Lung (tissue), 11 donors: ENCODE measurements at regions not wholly inside any gene's neighbourhood (a gene's known extent, or its start where the extent isn't known, plus 50 kb on each side); places are given as distances from the start of the nearest gene placed in this dataset.

Experiments used
- ATAC-seq: fragments of 200-7000 bp; cut with Tn5 transposase; one replicate; pipeline ENCODE4 v1.9.1; 2020; ENCODE audit warnings: moderate number of reproducible peaks; ENCODE audit not compliant: insufficient read depth, low FRiP score
- DNase-seq, 3 donors: peaks; one replicate each; pipeline ENCODE4 v3.0.0-alpha.2; 2013 to 2017
- H3K27ac ChIP-seq, 2 donors: one replicate each; pipeline ENCODE4 v1.5.1; 2013; ENCODE audit warnings: mild to moderate bottlenecking in 2 of 2, moderate library complexity in 2 of 2, control low read depth in 1 of 2, inconsistent platforms in 1 of 2, low read depth in 1 of 2, low read length in 1 of 2
- H3K27me3 ChIP-seq, 3 donors: one replicate each; pipeline ENCODE4 v1.5.1; 2013; ENCODE audit warnings: low read length in 2 of 3; ENCODE audit not compliant: control insufficient read depth in 3 of 3, insufficient read depth in 3 of 3
- H3K36me3 ChIP-seq, 4 donors: one replicate each; pipeline ENCODE4 v1.5.1; 2013; ENCODE audit warnings: low read length in 4 of 4, mild to moderate bottlenecking in 1 of 4, moderate library complexity in 1 of 4; ENCODE audit not compliant: control insufficient read depth in 4 of 4, insufficient read depth in 4 of 4
- H3K4me1 ChIP-seq, 5 donors: one replicate each; pipeline ENCODE4 v1.5.1; 2013; ENCODE audit warnings: low read length in 5 of 5, mild to moderate bottlenecking in 2 of 5, moderate library complexity in 1 of 5; ENCODE audit not compliant: control insufficient read depth in 5 of 5, insufficient read depth in 5 of 5
- H3K4me3 ChIP-seq: one replicate; pipeline ENCODE4 v1.5.1; 2013; ENCODE audit warnings: mild to moderate bottlenecking, control low read depth, moderate library complexity
- H3K9ac ChIP-seq, 2 donors: one replicate each; pipeline ENCODE4 v1.5.1; 2013; ENCODE audit warnings: low read length in 2 of 2, control low read depth in 1 of 2; ENCODE audit not compliant: insufficient read depth in 1 of 2
- H3K9me3 ChIP-seq, 4 donors: one replicate each; pipeline ENCODE4 v1.5.1; 2013; ENCODE audit warnings: low read length in 3 of 4, mild to moderate bottlenecking in 1 of 4, moderate library complexity in 1 of 4; ENCODE audit not compliant: control insufficient read depth in 4 of 4, insufficient read depth in 3 of 4
- CTCF ChIP-seq: IDR thresholded peaks from 2 replicates; pipeline ENCODE4 v1.5.1; 2012; ENCODE audit warnings: mild to moderate bottlenecking; ENCODE audit errors: control extremely low read depth, extremely low read depth
- WGBS, 2 donors: extraction: QIAGEN DNeasy Blood & Tissue Kit; methylation state at CpG; one replicate each; pipeline ENCODE4 v1.1.7; 2013; 5-methylcytosine and 5-hydroxymethylcytosine counted together
- donor health status: control.
- donor health status: control.
- donor health status: Bipolar disorder and iron deficiency.
- donor health status: healthy.
- donor health status: DM: yes; HTN: yes; CAD: no.

- Histone ChIP-seq H3K9me3 (no peaks in the 10 kb centered on the region), H3K27me3 (no peaks in the 10 kb centered on the region), H3K36me3 (no peaks in the 10 kb centered on the region), H3K4me1 (peaks cover 0 to 12% (median 0%) of the 10 kb centered on the region in 5 donors), H3K27ac (no peak overlapping the region), H3K4me3 (no peak overlapping the region), H3K9ac (no peak overlapping the region)
- no peak for ATAC-seq
- 83 to 91% methylated on average over 3 of the region's 3 CpGs for WGBS, 2 donors
- no peak for TF ChIP-seq CTCF
- peak in 2 of 3 donors; percentile 17 to 40 for DNase-seq
Observed at GRCh38 chr3:148615382-148615781, 82.3 kb upstream of the AGTR1 start.

DNA sequence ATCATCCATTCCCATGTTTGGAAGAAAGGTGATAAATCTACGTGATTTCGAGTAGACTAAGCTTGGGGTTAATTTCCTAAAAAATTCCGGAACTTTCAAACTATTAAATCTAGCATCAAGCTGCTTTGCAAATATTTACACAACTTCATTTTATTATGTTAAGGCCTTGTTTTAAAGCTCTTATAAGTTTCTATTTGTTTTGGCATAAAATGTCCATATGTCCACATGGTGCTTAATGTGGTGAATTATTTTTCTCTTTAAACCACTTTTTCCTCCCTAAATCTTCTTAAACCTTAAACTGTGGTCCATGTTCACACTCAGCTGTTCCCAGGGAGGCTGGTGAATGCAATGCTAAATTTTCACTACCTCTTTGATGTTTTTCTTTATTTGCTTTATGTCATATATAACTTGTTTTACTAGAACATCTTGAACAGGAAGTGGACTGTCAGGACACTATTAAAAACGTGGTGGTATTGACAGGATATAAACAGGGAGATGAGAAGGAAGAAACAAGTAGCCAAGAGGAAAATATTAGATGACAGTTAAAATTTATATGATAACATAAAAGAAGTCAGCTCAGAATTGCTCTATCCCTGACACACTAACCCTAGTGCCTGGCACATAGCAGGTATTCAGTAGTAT, 72.5 kb upstream of the AGTR1 start:
- H3K4me3 ChIP-seq = no peak overlapping the region
- DNase-seq = no peak
- H3K36me3 ChIP-seq = no peaks in the 10 kb centered on the region
- ATAC-seq = no peak
- H3K27me3 ChIP-seq = no peaks in the 10 kb centered on the region
- WGBS, 2 donors = 50 to 65% methylated on average over 4 of the region's 4 CpGs
- no peak overlapping the region for H3K9ac ChIP-seq
- peaks cover 0 to 4% (median 0%) of the 10 kb centered on the region in 5 donors for H3K4me1 ChIP-seq
- TF ChIP-seq CTCF = no peak
- H3K27ac ChIP-seq = no peak overlapping the region
- H3K9me3 ChIP-seq = no peaks in the 10 kb centered on the region

GRCh38 chr3:148625991-148626390, 71.7 kb upstream of the AGTR1 start:
- TF ChIP-seq CTCF = no peak
- Histone ChIP-seq H3K4me3 (no peak overlapping the region), H3K27me3 (no peaks in the 10 kb centered on the region), H3K36me3 (no peaks in the 10 kb centered on the region), H3K4me1 (peaks cover 0 to 4% (median 0%) of the 10 kb centered on the region in 5 donors), H3K9ac (no peak overlapping the region), H3K9me3 (peaks cover 0 to 2% (median 0%) of the 10 kb centered on the region in 4 donors), H3K27ac (no peak overlapping the region)
- ATAC-seq (no peak), DNase-seq (no peak)
- 31 to 57% methylated on average over 2 of the region's 2 CpGs for WGBS, 2 donors

- no peak overlapping the region for H3K9ac ChIP-seq
- no peak for TF ChIP-seq CTCF
- peaks cover 0 to 2% (median 0%) of the 10 kb centered on the region in 4 donors for H3K9me3 ChIP-seq
- no peak overlapping the region for H3K4me3 ChIP-seq
- ATAC-seq (no peak), DNase-seq (no peak)
- peaks cover 0 to 4% (median 0%) of the 10 kb centered on the region in 5 donors for H3K4me1 ChIP-seq
- H3K36me3 ChIP-seq = no peaks in the 10 kb centered on the region
- H3K27me3 ChIP-seq = no peaks in the 10 kb centered on the region
- WGBS, 2 donors = 83 to 92% methylated on average over 1 of the region's 1 CpG
- no peak overlapping the region for H3K27ac ChIP-seq
Observed at GRCh38 chr3:148629006-148629405, 68.7 kb upstream of the AGTR1 start.
